HepG2 (cell line): ENCODE measurements at regions not wholly inside any gene's neighbourhood (a gene's known extent, or its start where the extent isn't known, plus 50 kb on each side); places are given as distances from the start of the nearest gene placed in this dataset.
A peak's percentile ranks its signal among the peaks of the same experiment; 100 is the strongest.
"Not testable (repeated sequence)": the region's sequence is repeated elsewhere in the genome, so short reads cannot be mapped to it uniquely, and the experiment has no call there.

Source experiments
- ATAC-seq: fragments of 200-7000 bp; cut with Tn5 transposase; 3 replicates; pipeline ENCODE4 v1.9.1; 2020; ENCODE audit warnings: mild to moderate bottlenecking, moderate library complexity
- BruUV-seq: library from RNA; stranded (reverse); fragments of 400-500 nt; replicated peaks from 2 replicates; lab custom pipeline; 2021; lab: Mats Ljungman, UMichigan
- CTCF ChIA-PET: fragments of 300-600 bp; formaldehyde crosslinking; extraction: SDS; loops from one replicate; lab custom pipeline; 2021; ENCODE audit warnings: low total read pairs, inconsistent platforms, low intra/inter-chr PET ratio; lab: Yijun Ruan, JAX
- POLR2A ChIA-PET: fragments of 350-600 bp; sonication (Branson Sonifier 250); formaldehyde crosslinking; loops from one replicate; lab custom pipeline; 2020; ENCODE audit warnings: antibody characterized with exemption, inconsistent platforms; lab: Yijun Ruan, JAX
- DNase-seq: peaks from one replicate; pipeline ENCODE4 v3.0.0-alpha.2; 2015; ENCODE audit warnings: low spot score
- FAIRE-seq: peaks from 3 replicates; lab custom pipeline; 2011; peaks lifted over from hg19 to GRCh38; lab: Jason Lieb, UNC
- H2AFZ ChIP-seq: one replicate; pipeline ENCODE4 v1.6.1; 2011; ENCODE audit warnings: low read length, inconsistent platforms
- H3K27ac ChIP-seq: fragments of 300-600 bp; 3 replicates; pipeline ENCODE4 v1.8.0; 2011; ENCODE audit warnings: mixed run types, mild to moderate bottlenecking, mixed read lengths, low read length, inconsistent platforms; ENCODE audit not compliant: insufficient read depth; ENCODE audit errors: extremely low read length
- H3K27me3 ChIP-seq, 2 experiments: fragments of 200-600 bp in 1 of 2; 2 replicates in 1 of 2; 3 replicates in 1 of 2; pipeline versions ENCODE4 v1.6.0 to v1.8.0; 2011; ENCODE audit warnings: low read length in 2 of 2, mild to moderate bottlenecking in 2 of 2, moderate library complexity in 2 of 2, inconsistent platforms in 1 of 2; ENCODE audit not compliant: insufficient read depth in 2 of 2, control insufficient read depth in 1 of 2
- H3K36me3 ChIP-seq, 2 experiments: fragments of 200-600 bp in 1 of 2; replicated peaks in 1 of 2; 2 replicates in 1 of 2; 3 replicates in 1 of 2; pipeline versions ENCODE4 v1.5.1 to v1.8.0; 2011; ENCODE audit warnings: low read length in 2 of 2, inconsistent platforms in 1 of 2; ENCODE audit not compliant: insufficient read depth in 2 of 2, control insufficient read depth in 1 of 2
- H3K4me1 ChIP-seq: 2 replicates; pipeline ENCODE4 v1.5.1; 2012; ENCODE audit warnings: low read length, inconsistent platforms; ENCODE audit not compliant: insufficient read depth
- H3K4me2 ChIP-seq: 2 replicates; pipeline ENCODE4 v1.6.0; 2011; ENCODE audit warnings: low read depth, low read length, inconsistent platforms
- H3K4me3 ChIP-seq, 3 experiments: fragments of 200-600 bp in 1 of 3; sonication (generic), shearing (Covaris generic) in 1 of 3; replicated peaks in 1 of 3; 2 replicates each; pipeline ENCODE4 v1.5.1; 2011 to 2016; ENCODE audit warnings: low read length in 3 of 3, inconsistent platforms in 2 of 3, low read depth in 2 of 3, mild to moderate bottlenecking in 2 of 3, control low read depth in 1 of 3, mixed read lengths in 1 of 3; ENCODE audit not compliant: insufficient read depth in 1 of 3
- H3K79me2 ChIP-seq: one replicate; pipeline ENCODE4 v1.6.1; 2011; ENCODE audit warnings: low read length, inconsistent platforms; ENCODE audit not compliant: insufficient read depth
- H3K9ac ChIP-seq: 2 replicates; pipeline ENCODE4 v1.6.0; 2011; ENCODE audit warnings: mild to moderate bottlenecking, low read depth, low read length, inconsistent platforms; ENCODE audit not compliant: insufficient read depth
- H3K9me3 ChIP-seq: 2 replicates; pipeline ENCODE4 v1.5.1; 2012; ENCODE audit warnings: mild to moderate bottlenecking, low read length
- H4K20me1 ChIP-seq: 2 replicates; pipeline ENCODE4 v1.6.0; 2011; ENCODE audit warnings: inconsistent platforms, mild to moderate bottlenecking, low read length, moderate library complexity; ENCODE audit not compliant: insufficient read depth
- DZIP1 ChIP-seq: sonication (generic); formaldehyde crosslinking; IDR thresholded peaks from 2 replicates; pipeline ENCODE4 v1.5.0; 2020; ENCODE audit warnings: mild to moderate bottlenecking, missing genetic modification reagents
- EEA1 ChIP-seq: sonication (generic); formaldehyde crosslinking; IDR thresholded peaks from 2 replicates; pipeline ENCODE4 v1.5.1; 2020; ENCODE audit warnings: mild to moderate bottlenecking, missing genetic modification reagents, borderline replicate concordance
- YEATS2 ChIP-seq: sonication (generic); formaldehyde crosslinking; IDR thresholded peaks from 2 replicates; pipeline ENCODE4 v1.4.0; 2020; ENCODE audit warnings: missing genetic modification reagents, borderline replicate concordance
- ZBTB4 ChIP-seq: sonication (generic); formaldehyde crosslinking; IDR thresholded peaks from 2 replicates; pipeline ENCODE4 v1.4.0; 2020; ENCODE audit warnings: missing genetic modification reagents, mild to moderate bottlenecking, borderline replicate concordance
- WGBS: methylation state at CpG from one replicate; pipeline ENCODE4 v1.1.6; 2017; ENCODE audit warnings: low lambda C conversion rate; 5-methylcytosine and 5-hydroxymethylcytosine counted together
- in situ Hi-C: cut with HindIII; loops from 2 replicates; pipeline ENCODE4 v1.10.0; 2017; ENCODE audit warnings: low pct_unique_long_range_greater_than_20kb; ENCODE audit not compliant: extremely low pct_ligation_motif_present
- intact Hi-C: fragments of 100-400 bp; cut with micrococcal nuclease; formaldehyde crosslinking; loops from one replicate; pipeline ENCODE4 v1.10.0; 2022; ENCODE audit not compliant: unreplicated experiment

- Histone ChIP-seq H3K4me2 (0 out of 2 replicates have a peak overlapping the region, but pooled peaks have one; percentile 15), H3K27me3 (no peaks in the 10 kb centered on the region), H3K9ac (no peak overlapping the region), H3K27ac (no peak overlapping the region), H3K36me3 (no peaks in the 10 kb centered on the region), H3K9me3 (peaks cover 11% of the 10 kb centered on the region; the same call in 1 of the 2 replicates), H3K79me2 (no peaks in the 10 kb centered on the region), H3K4me1 (peaks cover 51% of the 10 kb centered on the region), H2AFZ (no peak overlapping the region), H3K4me3 (no peak overlapping the region), H4K20me1 (no peaks in the 10 kb centered on the region)
- DNase-seq: no peak
- intact Hi-C loops (no loop called here), in situ Hi-C loops (no loop called here)
- WGBS: 25% methylated on average over 2 of the region's 2 CpGs
- TF ChIP-seq DZIP1 (no peak), YEATS2 (CRISPR knock-in tag) (no peak), ZBTB4 (CRISPR knock-in tag) (no peak), EEA1 (CRISPR knock-in tag) (no peak)
- no peak for ATAC-seq
- FAIRE-seq: no peak
- ChIA-PET CTCF (no interaction called here), POLR2A (no interaction called here)
- no TSS peak for BruUV-seq
These were observed 57.8 kb upstream of the TMEM97 start for GRCh38 chr17:28261219-28261618.

- POLR2A ChIA-PET, H3K27ac ChIP-seq, H3K9ac ChIP-seq, in situ Hi-C loops, H2AFZ ChIP-seq, BruUV-seq, H4K20me1 ChIP-seq, intact Hi-C loops, H3K27me3 ChIP-seq, ATAC-seq, H3K79me2 ChIP-seq, H3K4me3 ChIP-seq, H3K4me2 ChIP-seq, DNase-seq, H3K36me3 ChIP-seq, FAIRE-seq, CTCF ChIA-PET: not testable (repeated sequence)
- H3K9me3 ChIP-seq: peaks cover 16% of the 10 kb centered on the region
- WGBS: 70% methylated on average over 9 of the region's 10 CpGs
- peaks cover 41% of the 10 kb centered on the region for H3K4me1 ChIP-seq
These were observed 56.8 kb upstream of the TMEM97 start for GRCh38 chr17:28262123-28262745.
